Type B pancreatic cell (in vitro differentiated cells): ENCODE measurements at regions not wholly inside any gene's neighbourhood (a gene's known extent, or its start where the extent isn't known, plus 50 kb on each side); places are given as distances from the start of the nearest gene placed in this dataset.
"Not testable (repeated sequence)": the region's sequence is repeated elsewhere in the genome, so short reads cannot be mapped to it uniquely, and the experiment has no call there.

Experiments
- DNase-seq: peaks from one replicate; pipeline ENCODE4 v3.0.0; 2021; ENCODE audit warnings: mixed read lengths; ENCODE audit not compliant: unreplicated experiment; ENCODE audit errors: extremely low spot score
- H3K27ac Mint-ChIP-seq: 2 replicates; pipeline ENCODE4 v1.8.0; 2021; ENCODE audit warnings: mild to moderate bottlenecking, mixed read lengths
- H3K27me3 Mint-ChIP-seq: 2 replicates; pipeline ENCODE4 v1.8.0; 2021; ENCODE audit warnings: mixed read lengths
- H3K36me3 Mint-ChIP-seq: 2 replicates; pipeline ENCODE4 v1.8.0; 2021; ENCODE audit warnings: mixed read lengths
- H3K4me1 Mint-ChIP-seq: one replicate; pipeline ENCODE4 v1.8.0; 2021; ENCODE audit warnings: mixed read lengths; ENCODE audit not compliant: unreplicated experiment
- H3K4me3 Mint-ChIP-seq: 2 replicates; pipeline ENCODE4 v1.8.0; 2021; ENCODE audit warnings: mild to moderate bottlenecking, mixed read lengths
- H3K9me3 Mint-ChIP-seq: 2 replicates; pipeline ENCODE4 v1.8.0; 2021; ENCODE audit warnings: mixed read lengths
- CTCF ChIP-seq: fragments of 200-600 bp; sonication (generic); conservative IDR thresholded peaks from 2 replicates; pipeline ENCODE4 v1.5.0; 2021; ENCODE audit warnings: antibody characterized with exemption, mild to moderate bottlenecking

- H3K9me3 Mint-ChIP-seq, result no peaks in the 10 kb centered on the region
- no peak overlapping the region for H3K27ac Mint-ChIP-seq
- no peak for TF ChIP-seq CTCF
- DNase-seq, result no peak
- H3K27me3 Mint-ChIP-seq, result no peaks in the 10 kb centered on the region
- no peak overlapping the region for H3K4me3 Mint-ChIP-seq
- H3K36me3 Mint-ChIP-seq, result no peaks in the 10 kb centered on the region
- no peaks in the 10 kb centered on the region for H3K4me1 Mint-ChIP-seq
These were observed 429.2 kb downstream of the GPAT3 start for GRCh38 chr4:83964996-83965541.

GRCh38 chr4:83962492-83962891 is 426.6 kb downstream of the GPAT3 start:
- Mint-ChIP-seq H3K27me3 (no peaks in the 10 kb centered on the region), H3K4me1 (no peaks in the 10 kb centered on the region), H3K27ac (no peak overlapping the region), H3K36me3 (no peaks in the 10 kb centered on the region), H3K9me3 (no peaks in the 10 kb centered on the region), H3K4me3 (no peak overlapping the region)
- no peak for TF ChIP-seq CTCF
- no peak for DNase-seq

GRCh38 chr4:83961575-83961974 is 425.7 kb downstream of the GPAT3 start:
- Mint-ChIP-seq H3K4me3 (no peak overlapping the region), H3K27ac (no peak overlapping the region), H3K27me3 (no peaks in the 10 kb centered on the region), H3K9me3 (no peaks in the 10 kb centered on the region), H3K4me1 (no peaks in the 10 kb centered on the region), H3K36me3 (no peaks in the 10 kb centered on the region)
- peak; percentile 32 for TF ChIP-seq CTCF
- no peak for DNase-seq

- H3K4me1 Mint-ChIP-seq, result no peaks in the 10 kb centered on the region
- H3K27ac Mint-ChIP-seq, result no peak overlapping the region
- no peaks in the 10 kb centered on the region for H3K9me3 Mint-ChIP-seq
- no peak for DNase-seq
- H3K4me3 Mint-ChIP-seq, result no peak overlapping the region
- no peak for TF ChIP-seq CTCF
- no peaks in the 10 kb centered on the region for H3K36me3 Mint-ChIP-seq
- no peaks in the 10 kb centered on the region for H3K27me3 Mint-ChIP-seq
These were observed 423.3 kb downstream of the GPAT3 start for GRCh38 chr4:83959160-83959559.

GRCh38 chr4:83947830-83948193 is 411.9 kb downstream of the GPAT3 start:
- H3K4me1 Mint-ChIP-seq, result no peaks in the 10 kb centered on the region
- no peaks in the 10 kb centered on the region for H3K9me3 Mint-ChIP-seq
- H3K27me3 Mint-ChIP-seq, result no peaks in the 10 kb centered on the region
- no peak for DNase-seq
- no peak overlapping the region for H3K4me3 Mint-ChIP-seq
- no peak overlapping the region for H3K27ac Mint-ChIP-seq
- TF ChIP-seq CTCF, result no peak
- H3K36me3 Mint-ChIP-seq, result no peaks in the 10 kb centered on the region

GRCh38 chr4:83947125-83947829 is 411.4 kb downstream of the GPAT3 start:
- Mint-ChIP-seq H3K27ac (no peak overlapping the region), H3K36me3 (no peaks in the 10 kb centered on the region), H3K9me3 (no peaks in the 10 kb centered on the region), H3K4me3 (no peak overlapping the region), H3K27me3 (no peaks in the 10 kb centered on the region), H3K4me1 (no peaks in the 10 kb centered on the region)
- DNase-seq, result no peak
- TF ChIP-seq CTCF, result no peak

- not testable (repeated sequence) for DNase-seq, H3K27ac Mint-ChIP-seq, H3K27me3 Mint-ChIP-seq, H3K4me3 Mint-ChIP-seq, H3K4me1 Mint-ChIP-seq, H3K9me3 Mint-ChIP-seq, H3K36me3 Mint-ChIP-seq
These were observed 407.8 kb downstream of the GPAT3 start for GRCh38 chr4:83943691-83944090.
